ENCODE measurements at regions not wholly inside any gene's neighbourhood (a gene's known extent, or its start where the extent isn't known, plus 50 kb on each side); places are given as distances from the start of the nearest gene placed in this dataset.

DNA sequence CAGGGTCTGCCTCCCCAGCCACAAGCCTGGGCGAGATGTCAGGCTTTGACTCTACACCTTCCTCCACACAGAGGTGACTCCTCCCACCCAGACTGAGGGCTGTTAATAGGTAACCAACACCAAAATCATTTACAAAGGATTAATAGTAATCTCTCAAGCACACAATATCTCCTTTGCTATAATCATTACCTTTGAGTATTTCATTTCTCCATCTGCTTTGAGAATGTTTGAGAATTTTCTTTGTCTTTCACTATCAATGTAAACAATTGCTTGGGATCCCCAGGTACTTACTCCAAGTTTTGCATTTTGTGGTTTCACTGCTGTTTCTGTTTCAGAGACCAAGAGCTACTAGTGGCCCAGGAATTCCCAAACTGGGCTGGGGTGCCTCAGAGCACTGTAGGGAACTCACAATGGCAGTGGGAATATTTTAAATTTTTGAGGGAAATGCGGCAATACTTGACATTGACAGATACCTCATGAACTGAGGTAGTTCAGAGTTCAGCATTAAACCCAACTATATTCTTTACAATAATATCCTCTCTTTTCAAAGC is 166.4 kb upstream of the MGAT5 start:
- TF ChIP-seq, protein P1, sequence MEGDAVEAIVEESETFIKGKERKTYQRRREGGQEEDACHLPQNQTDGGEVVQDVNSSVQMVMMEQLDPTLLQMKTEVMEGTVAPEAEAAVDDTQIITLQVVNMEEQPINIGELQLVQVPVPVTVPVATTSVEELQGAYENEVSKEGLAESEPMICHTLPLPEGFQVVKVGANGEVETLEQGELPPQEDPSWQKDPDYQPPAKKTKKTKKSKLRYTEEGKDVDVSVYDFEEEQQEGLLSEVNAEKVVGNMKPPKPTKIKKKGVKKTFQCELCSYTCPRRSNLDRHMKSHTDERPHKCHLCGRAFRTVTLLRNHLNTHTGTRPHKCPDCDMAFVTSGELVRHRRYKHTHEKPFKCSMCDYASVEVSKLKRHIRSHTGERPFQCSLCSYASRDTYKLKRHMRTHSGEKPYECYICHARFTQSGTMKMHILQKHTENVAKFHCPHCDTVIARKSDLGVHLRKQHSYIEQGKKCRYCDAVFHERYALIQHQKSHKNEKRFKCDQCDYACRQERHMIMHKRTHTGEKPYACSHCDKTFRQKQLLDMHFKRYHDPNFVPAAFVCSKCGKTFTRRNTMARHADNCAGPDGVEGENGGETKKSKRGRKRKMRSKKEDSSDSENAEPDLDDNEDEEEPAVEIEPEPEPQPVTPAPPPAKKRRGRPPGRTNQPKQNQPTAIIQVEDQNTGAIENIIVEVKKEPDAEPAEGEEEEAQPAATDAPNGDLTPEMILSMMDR (conservative IDR thresholded peaks at IDR 0.05; ENCODE audit: low read depth, low read length), result no peak
- TF ChIP-seq EZH2 (IDR thresholded peaks at IDR 0.05; ENCODE audit: borderline replicate concordance, low read depth, low read length, poor library complexity, severe bottlenecking), result no peak

Data from A673 (cell line).